ENCODE measurements at regions not wholly inside any gene's neighbourhood (a gene's known extent, or its start where the extent isn't known, plus 50 kb on each side); places are given as distances from the start of the nearest gene placed in this dataset.

DNA sequence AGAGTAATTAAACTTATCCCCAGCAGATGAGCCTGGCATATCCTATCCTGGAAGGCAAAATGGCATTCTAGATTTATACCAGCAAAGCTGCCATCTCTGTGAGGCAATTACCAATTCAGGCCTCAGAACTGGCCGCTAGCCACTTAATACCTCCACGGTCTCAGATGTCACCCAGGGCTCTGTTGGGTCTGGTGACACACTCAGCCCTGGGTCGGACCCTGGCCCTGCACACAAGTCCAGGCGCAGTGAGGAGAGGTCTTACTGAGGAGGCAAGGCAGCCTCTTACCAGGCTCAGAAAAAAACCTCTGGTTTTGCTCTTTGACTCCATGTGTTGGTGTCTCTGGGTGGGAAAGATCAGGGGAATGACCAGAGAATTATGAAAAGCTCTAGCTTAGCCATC is 186.6 kb downstream of the EMX2 start:
- no peak for TF ChIP-seq CTCF (IDR thresholded peaks at IDR 0.05 in 2 of 3, conservative IDR thresholded peaks at IDR 0.05 in 1 of 3; ENCODE audit: borderline replicate concordance in 1 of 3, insufficient read depth in 1 of 3, low read depth in 2 of 3, low read length in 2 of 3)
- no peak for TF ChIP-seq EZH2 (IDR thresholded peaks at IDR 0.05)
- TF ChIP-seq JUND (IDR thresholded peaks at IDR 0.05), result no peak
- no peak for TF ChIP-seq REST (IDR thresholded peaks at IDR 0.05; ENCODE audit: low read depth)
- no peak for TF ChIP-seq POLR2A (IDR thresholded peaks at IDR 0.05; ENCODE audit: borderline replicate concordance, extremely low read depth, insufficient read depth, insufficient read length)
- no peak for TF ChIP-seq ZBTB33 (IDR thresholded peaks at IDR 0.05; ENCODE audit: extremely low read depth, insufficient replicate concordance, low read length)
- no peak for TF ChIP-seq POLR2AphosphoS5 (IDR thresholded peaks at IDR 0.05; ENCODE audit: low read depth, low read length)
- no peak for TF ChIP-seq TCF7L2 (IDR thresholded peaks at IDR 0.05; ENCODE audit: borderline replicate concordance, extremely low read depth, insufficient read depth, insufficient read length)
- no peak for TF ChIP-seq SIN3A (IDR thresholded peaks at IDR 0.05; ENCODE audit: low read depth)
